GM13976 (cell line): ENCODE measurements at regions not wholly inside any gene's neighbourhood (a gene's known extent, or its start where the extent isn't known, plus 50 kb on each side); places are given as distances from the start of the nearest gene placed in this dataset.
"Not testable (repeated sequence)": the region's sequence is repeated elsewhere in the genome, so short reads cannot be mapped to it uniquely, and the experiment has no call there.

Source experiments
- DNase-seq: peaks from one replicate; pipeline ENCODE4 v3.0.0; 2012; ENCODE audit warnings: low spot score
- CTCF ChIP-seq: IDR thresholded peaks from 2 replicates; pipeline ENCODE4 v1.5.1; 2012; ENCODE audit warnings: borderline replicate concordance, mild to moderate bottlenecking; ENCODE audit not compliant: insufficient read depth; ENCODE audit errors: extremely low read depth, missing control alignments, control extremely low read depth
- in situ Hi-C: fragments of 300-500 bp; cut with MboI; formaldehyde crosslinking; loops from one replicate; pipeline ENCODE4 v1.12.0; 2022; ENCODE audit warnings: low sequenced_read_pairs, mixed read lengths, inconsistent platforms; ENCODE audit not compliant: unreplicated experiment

DNA sequence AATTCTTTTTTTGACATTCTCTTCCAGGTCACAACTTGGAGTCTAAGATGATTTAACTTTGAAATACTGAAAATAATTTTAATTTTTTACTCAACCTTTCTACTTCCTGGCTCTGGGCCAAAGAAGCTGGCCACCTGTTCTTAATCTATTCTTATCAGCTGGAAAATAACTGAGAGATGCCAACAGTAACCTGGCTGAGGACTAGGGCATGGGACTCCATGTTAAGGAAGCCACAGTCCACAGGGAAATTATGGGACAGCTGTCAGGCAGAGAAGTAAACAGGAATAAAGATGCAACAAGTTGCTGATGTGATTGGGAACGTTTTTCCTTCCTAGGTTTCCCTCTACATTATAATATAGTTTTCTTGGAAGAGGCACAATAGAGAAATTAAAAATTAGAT lies 84.7 kb upstream of the CPNE4 start:
- DNase-seq: no peak
- in situ Hi-C loops: no loop called here

DNA sequence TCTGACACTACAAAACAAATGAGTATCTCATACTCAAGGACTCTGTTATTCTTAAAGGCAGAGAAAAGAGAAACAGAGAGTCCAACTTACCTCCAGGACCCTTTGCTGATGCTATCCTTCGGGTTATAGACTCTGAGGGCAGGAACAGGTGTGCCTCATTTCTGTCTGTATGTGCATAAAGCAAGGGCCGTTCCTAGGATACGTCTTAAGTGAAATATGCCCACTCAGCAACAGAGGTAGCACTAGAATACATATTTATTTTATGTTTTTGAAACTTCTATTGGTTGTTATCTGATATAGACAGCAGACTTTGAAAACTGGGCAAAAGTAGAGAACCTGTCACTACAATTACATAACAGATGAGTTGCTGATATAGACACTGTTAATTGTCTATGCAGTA lies 89.3 kb upstream of the CPNE4 start:
- in situ Hi-C loops: no loop called here
- no peak for DNase-seq
- TF ChIP-seq CTCF: no peak

More for the DNA sequence above, 84.7 kb upstream of the CPNE4 start:
- TF ChIP-seq CTCF: no peak

DNA sequence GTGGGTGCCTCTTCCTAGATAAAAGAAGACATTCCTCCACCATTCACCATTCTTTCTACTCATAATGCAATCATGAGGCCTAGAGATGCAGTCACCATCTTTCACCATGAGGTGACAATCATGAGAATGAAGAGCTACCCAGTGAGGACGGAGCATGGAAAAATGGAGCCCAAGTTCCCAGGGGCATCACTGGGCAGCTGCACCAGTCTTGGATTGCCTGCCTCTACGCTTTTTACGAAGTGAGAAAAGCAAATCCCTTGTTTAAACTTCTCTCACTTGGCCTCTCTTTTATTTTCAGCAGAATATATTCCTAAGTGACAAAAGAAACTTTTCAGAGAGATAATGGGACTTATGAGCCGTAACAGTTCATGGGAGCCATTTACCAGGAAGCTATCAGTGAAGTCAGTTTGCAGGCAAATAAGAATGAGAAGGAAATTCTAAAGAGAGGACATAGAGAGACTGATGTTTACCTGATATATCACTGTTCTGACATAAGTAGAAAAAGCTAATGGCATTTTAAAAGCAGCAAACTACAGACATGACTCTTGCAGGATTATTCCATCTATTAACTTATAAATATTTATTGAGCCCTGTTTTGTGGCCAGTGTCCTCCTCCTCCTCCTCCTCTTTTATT lies 90.0 kb upstream of the CPNE4 start:
- in situ Hi-C loops: no loop called here
- TF ChIP-seq CTCF: no peak
- no peak for DNase-seq

DNA sequence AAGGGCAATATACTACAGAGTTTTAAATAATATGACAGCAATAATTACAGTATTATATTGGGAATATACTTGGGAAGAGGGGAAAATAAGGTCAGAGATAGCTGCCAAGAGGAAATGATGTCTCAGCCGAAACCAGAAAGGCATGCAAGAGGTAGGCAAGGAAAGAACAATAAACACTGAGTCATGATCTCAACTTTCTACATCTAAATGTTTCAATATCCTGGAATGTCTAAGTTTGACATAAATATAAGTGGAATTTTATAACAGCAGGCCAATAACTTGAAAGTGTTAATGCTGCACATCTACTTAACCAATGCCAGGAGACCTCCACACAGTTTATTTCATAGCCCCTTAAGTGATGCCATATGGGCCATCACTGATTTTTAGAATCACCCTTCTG lies 99.8 kb upstream of the CPNE4 start:
- no peak for TF ChIP-seq CTCF
- DNase-seq: no peak
- in situ Hi-C loops: no loop called here

GRCh38 chr3:132135628-132136333 lies 101.0 kb upstream of the CPNE4 start:
- in situ Hi-C loops: no loop called here
- DNase-seq: no peak
- TF ChIP-seq CTCF: no peak

- in situ Hi-C loops: no loop called here
- DNase-seq: no peak
- TF ChIP-seq CTCF: no peak
Measured at GRCh38 chr3:132136334-132136716, 101.5 kb upstream of the CPNE4 start.

DNA sequence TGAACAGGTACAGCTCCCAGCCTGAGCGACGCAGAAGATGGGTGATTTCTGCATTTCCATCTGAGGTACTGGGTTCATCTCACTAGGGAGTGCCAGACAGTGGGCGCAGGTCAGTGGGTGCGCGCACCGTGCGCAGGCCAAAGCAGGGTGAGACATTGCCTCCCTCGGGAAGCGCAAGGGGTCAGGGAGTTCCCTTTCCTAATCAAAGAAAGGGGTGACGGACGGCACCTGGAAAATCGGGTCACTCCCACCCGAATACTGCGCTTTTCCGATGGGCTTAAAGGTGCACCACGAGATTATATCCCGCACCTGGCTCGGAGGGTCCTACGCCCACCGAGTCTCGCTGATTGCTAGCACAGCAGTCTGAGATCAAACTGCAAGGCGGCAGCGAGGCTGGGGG lies 102.1 kb upstream of the CPNE4 start:
- DNase-seq, in situ Hi-C loops: not testable (repeated sequence)
